ENCODE measurements at regions not wholly inside any gene's neighbourhood (a gene's known extent, or its start where the extent isn't known, plus 50 kb on each side); places are given as distances from the start of the nearest gene placed in this dataset.

DNA sequence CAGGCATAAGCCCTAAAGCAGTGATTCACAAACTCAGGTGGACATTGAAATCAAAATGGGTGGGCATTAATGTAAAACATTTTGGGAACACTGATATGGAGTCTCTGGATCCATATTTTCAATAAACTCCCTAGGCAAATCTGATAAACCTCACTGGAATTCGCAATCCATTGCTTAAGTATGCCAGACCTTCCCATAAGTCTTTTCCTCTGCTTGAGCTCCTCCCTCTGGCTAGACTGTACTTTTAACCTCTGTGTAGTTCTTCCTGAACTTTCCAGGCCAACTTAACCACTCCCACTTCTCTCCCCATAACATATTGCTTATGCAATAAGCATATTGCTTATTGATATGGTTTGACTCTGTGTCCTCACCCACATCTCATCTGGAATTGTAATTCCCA, 629.7 kb upstream of the IMPG1 start:
- DNase-seq (ENCODE audit: low spot score): no peak

GRCh38 chr6:76701610-76702009, 629.1 kb upstream of the IMPG1 start:
- DNase-seq (ENCODE audit: low spot score): no peak

DNA sequence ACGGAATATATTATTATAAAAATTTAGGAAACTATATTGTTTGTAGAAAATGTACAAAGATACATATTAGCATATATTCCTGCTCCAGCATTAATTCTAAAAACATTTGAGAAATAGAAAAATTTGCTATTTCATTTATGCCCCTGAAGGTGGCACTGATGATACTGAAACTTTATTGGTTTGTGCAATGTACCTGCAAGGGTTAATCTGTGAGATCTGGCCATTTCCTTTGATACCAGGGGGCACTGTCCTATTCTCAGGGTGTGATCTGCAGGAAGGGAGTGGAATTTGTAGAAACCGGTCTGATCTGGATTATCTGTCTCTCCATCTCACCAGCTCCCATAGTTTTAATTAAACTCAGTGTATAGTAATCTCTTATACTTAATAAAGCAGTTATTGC, 625.1 kb upstream of the IMPG1 start:
- DNase-seq (ENCODE audit: low spot score): no peak

GRCh38 chr6:76694795-76695194, 622.3 kb upstream of the IMPG1 start:
- DNase-seq (ENCODE audit: low spot score): no peak

DNA sequence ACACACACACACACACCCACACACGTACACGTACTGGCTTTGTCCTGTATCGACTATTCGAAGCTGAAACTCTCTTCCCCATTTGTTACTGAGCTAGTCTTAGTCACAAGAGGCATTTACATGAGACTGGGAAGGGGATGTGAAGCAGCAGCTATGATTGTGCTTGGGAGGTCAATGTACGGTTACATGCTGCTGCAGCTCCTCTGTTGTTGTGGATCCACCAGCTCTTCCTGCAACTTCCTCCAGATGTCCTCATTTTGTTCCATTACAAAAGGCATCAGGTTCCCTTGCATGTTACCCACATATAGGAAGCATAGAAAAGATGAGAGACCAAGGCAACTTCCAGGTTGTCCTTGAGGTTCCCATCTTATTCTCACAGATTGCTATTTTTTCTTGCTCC, 612.4 kb upstream of the IMPG1 start:
- DNase-seq (ENCODE audit: low spot score): no peak

DNA sequence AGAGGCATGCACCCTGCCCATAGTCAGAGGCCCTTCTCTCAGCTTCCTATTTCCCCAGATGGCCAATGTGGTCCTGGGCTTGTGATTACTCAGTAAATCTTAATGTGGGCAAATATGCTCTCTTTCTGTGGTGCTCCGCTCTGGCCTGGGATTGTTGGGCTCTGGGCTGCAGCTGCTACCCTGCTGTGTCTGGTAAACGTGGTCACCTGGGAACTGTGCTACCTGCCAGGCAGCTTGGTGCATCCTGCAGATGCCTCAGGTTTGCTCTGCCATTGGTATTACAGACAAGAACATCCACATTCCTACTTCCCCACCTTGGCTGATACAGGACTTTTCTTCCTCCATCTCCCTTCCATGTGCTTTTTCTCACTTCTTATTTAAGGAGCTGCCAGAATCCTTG, 611.5 kb upstream of the IMPG1 start:
- DNase-seq (ENCODE audit: low spot score): no peak

- no peak for DNase-seq (ENCODE audit: low spot score)
Observed at GRCh38 chr6:76682842-76683241, 610.4 kb upstream of the IMPG1 start.

DNA sequence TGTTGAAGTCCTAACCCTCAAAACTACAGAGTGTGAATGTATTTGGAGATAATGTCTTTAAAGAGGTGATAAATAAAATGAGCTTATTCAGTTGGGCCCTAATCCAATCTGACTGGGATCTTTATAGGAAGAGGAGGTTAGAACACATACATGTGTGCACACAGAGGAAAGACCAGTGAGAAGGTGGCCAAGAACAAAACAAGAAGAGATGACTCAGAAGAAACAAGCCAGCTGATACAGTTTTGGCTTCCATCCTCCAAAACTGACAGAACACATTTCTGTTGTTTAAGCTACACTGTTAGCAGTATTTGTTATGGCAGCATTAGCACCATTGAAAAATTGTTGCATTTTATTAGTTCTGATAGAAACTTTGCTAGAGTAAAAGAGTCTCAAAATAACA, 609.3 kb upstream of the IMPG1 start:
- no peak for DNase-seq (ENCODE audit: low spot score)

DNA sequence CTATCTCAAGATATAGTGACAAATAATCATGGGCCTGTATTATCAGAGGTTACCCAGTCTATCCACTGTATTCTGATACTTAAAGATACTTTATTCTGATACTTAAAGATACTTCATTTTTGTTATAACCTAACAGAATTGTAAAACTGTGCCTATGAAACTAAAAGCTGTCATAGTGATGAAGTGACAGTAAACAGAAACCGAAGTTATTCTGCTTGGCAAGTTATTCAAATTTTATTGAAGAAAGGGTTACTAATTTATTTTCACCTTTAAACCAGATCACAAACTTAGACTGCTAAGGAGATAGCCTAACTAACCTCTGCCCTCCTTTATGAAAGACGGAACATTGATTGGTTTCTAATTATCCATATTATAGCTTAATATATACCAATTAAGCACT, 604.6 kb upstream of the IMPG1 start:
- no peak for DNase-seq (ENCODE audit: low spot score)

DNA sequence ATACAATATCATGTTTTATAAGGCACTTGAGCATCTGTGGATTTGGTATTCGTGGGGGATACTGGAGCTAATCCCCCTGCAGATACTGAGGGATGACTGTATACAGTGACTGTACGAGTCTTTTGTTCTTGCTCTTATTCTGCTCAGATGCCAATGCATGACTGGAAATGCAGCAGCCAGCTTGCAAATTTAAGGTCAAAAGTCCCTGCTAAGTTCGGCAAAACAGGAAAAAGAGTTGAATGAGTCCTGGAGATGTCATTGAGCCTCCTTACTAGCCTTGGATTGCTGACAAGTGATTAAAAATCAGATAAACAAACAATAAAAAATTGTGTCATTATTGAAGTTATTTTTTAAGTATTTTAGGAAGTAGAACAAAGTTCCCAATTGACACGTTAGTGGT, 599.3 kb upstream of the IMPG1 start:
- DNase-seq (ENCODE audit: low spot score): no peak

GRCh38 chr6:76644231-76644630, 571.8 kb upstream of the IMPG1 start:
- DNase-seq (ENCODE audit: low spot score): no peak

- DNase-seq (ENCODE audit: low spot score): no peak
Observed at GRCh38 chr6:76639941-76640340, 567.5 kb upstream of the IMPG1 start.

- no peak for DNase-seq (ENCODE audit: low spot score)
Observed at GRCh38 chr6:76634695-76635094, 562.2 kb upstream of the IMPG1 start.

DNA sequence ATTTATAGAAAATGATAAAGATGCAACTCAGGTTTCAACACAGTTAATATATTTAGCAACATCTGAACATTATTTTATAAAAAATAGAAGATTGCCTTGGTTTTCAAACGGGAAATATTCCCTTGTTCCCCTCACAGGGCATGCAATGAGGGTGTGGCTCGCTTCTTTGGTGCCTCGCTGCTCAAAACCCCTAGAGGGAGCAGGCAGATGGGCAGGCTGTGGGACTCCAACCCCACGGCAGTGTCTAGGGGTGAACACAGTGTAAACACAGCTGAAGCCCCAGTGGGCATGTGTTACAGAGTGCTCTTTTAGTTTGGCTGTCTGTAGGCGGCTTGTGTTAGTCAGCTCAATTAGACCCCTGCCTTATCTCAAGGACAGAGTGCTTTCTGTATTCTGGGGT, 560.8 kb upstream of the IMPG1 start:
- no peak for DNase-seq (ENCODE audit: low spot score)

DNA sequence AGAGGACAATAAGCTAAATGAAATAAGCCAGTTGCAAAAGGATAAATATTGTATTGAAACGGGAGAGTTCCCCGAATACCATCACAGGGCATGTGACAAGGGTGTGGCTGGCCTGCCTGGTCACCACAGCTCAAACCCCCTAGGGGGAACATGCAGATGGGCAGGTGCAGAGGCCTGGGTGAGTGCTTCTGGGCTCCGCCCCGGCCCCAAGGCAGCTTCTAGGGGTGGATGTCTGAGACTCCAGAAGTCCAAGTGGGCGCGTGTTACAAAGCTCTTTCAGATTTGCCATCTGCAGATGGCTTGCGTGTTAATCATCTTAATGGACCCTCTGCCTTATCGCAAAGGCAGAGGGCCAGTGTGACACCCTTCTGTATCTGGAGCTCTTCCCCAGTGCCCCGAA, 559.2 kb upstream of the IMPG1 start:
- DNase-seq (ENCODE audit: low spot score): no peak

DNA sequence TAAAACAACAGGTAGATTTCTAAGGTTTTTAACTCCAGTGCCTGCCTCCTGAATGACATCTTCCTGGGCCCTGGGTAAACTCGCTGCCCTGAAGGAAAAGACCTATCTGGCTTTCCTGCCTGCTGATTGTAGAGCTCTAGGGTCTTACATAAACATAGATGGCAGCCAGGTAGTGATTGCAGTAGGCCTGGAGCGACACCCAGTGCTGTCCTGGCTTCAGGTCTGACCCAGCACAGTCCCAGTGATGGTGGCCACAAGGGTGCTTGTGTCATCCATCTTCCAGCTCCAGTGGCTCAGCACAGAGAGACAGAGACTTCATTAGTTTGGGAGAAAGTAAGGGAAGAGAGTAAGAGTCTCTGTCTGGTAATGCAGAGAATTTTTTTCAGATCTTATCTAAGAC, 542.9 kb upstream of the IMPG1 start:
- DNase-seq (ENCODE audit: low spot score): no peak

- DNase-seq (ENCODE audit: low spot score): no peak
Observed at GRCh38 chr6:76612954-76613353, 540.5 kb upstream of the IMPG1 start.

GRCh38 chr6:76609160-76609559, 536.7 kb upstream of the IMPG1 start:
- no peak for DNase-seq (ENCODE audit: low spot score)

DNA sequence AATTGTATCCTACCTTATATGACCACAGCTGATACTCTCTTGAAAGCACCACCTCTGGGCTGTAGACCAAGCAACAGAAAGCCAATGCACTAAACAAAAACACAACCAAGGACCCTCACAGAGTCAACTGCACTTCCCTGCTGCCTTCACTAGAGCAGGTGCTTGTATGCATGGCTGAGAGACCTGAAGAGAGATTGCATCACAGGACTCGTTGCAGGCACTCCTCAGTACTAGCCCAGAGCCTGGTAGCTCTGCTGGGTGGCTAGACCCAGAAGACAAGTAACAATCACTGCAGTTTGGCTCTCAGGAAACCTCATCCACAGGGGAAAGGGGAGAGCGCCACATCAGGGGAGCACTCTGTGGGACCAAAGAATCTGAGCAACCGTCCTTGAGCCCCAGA, 521.6 kb upstream of the IMPG1 start:
- no peak for DNase-seq (ENCODE audit: low spot score)

DNA sequence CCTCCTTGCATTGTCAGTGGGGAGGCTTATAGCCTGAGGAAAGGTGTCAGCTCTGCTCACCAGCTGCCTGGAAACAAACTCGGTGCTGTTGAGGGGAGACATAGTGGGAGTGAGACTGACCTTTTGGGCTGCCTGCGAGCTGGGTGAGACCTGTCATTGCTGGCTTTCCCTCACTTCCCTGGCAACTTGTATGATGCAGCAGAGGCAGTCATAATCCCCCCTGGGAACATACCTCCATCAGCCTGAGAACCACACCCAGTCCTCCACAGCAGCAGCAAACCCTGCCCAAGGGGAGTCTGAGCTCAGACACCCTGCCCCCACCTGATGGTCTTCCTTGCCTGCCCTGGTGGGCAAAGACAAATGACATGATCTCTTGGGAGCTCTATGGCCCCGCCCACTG, 521.2 kb upstream of the IMPG1 start:
- DNase-seq (ENCODE audit: low spot score): no peak

- no peak for DNase-seq (ENCODE audit: low spot score)
Observed at GRCh38 chr6:76592566-76592965, 520.1 kb upstream of the IMPG1 start.

- no peak for DNase-seq (ENCODE audit: low spot score)
Observed at GRCh38 chr6:76587271-76587670, 514.8 kb upstream of the IMPG1 start.

DNA sequence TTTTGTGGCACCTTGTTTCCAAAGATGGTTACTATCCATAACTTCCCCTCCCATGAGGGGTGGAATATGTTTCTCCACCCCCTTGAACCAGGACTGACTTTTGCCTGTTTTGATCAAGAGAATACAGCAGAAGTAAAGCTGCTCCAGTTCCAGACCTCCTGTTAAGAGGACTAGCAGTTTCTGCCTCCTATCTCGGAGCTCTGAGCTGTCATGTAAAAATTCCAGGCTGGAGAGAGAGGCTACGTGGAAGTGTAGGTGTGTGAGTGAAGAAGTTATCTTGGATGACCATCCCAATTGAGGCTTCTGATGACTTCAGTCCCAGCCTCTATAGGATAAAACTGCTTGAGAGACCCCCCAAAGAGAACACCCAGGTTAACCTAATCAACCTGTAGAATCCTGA, 511.7 kb upstream of the IMPG1 start:
- no peak for DNase-seq (ENCODE audit: low spot score)

DNA sequence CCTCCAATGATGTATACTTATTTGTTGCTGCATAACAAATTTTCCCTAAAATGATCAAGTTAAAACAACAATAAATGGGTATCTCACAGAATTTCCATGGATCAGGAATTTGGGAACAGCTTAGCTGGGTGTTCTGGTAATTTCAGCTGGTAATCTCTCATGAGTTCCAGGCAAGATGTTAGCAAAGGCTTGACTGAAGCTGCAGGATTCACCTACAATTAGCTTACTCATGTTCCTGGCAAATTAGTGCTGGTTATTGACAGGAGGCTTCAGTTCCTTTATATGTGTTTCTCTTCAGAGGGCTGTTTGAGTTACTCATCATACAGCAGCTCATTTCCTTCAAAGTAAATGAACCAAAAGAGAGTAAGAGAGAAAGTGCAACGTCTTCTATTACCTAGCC, 506.3 kb upstream of the IMPG1 start:
- DNase-seq (ENCODE audit: low spot score): no peak

DNA sequence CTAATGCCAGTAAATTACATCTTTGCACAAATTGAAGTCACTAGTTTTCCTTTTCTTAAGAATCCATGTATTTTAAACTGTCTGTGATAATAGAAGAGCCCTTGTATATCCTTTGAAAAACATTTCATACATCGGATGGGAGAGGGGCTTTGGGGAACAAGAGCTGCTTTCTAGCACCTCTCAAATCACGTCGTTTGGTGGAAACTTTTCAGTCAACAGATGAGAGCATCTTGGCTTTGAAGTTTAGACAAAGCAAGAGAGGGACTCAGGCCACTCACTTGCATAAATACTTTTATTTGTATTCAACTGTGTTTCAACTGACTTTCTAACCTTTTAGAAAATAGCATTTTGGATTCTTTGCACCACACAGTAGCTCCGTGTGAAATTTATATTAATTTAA, 502.3 kb upstream of the IMPG1 start:
- no peak for DNase-seq (ENCODE audit: low spot score)

Measured in mesenteric fat pad (tissue), 1 donor.